Neutrophil (primary cell): ENCODE measurements at regions not wholly inside any gene's neighbourhood (a gene's known extent, or its start where the extent isn't known, plus 50 kb on each side); places are given as distances from the start of the nearest gene placed in this dataset.
"Not testable (repeated sequence)": the region's sequence is repeated elsewhere in the genome, so short reads cannot be mapped to it uniquely, and the experiment has no call there.

ENCODE experiments used
- H3K27ac ChIP-seq: fragments of 200-600 bp; sonication (generic); 2 replicates; pipeline ENCODE4 v1.5.1; 2016; ENCODE audit warnings: mild to moderate bottlenecking, moderate library complexity
- H3K27me3 ChIP-seq: fragments of 200-600 bp; sonication (generic); 2 replicates; pipeline ENCODE4 v1.6.0; 2016; ENCODE audit warnings: mild to moderate bottlenecking
- H3K36me3 ChIP-seq: fragments of 200-600 bp; sonication (generic); 2 replicates; pipeline ENCODE4 v1.5.1; 2017
- H3K4me1 ChIP-seq, 2 experiments: fragments of 200-600 bp in 1 of 2; sonication (generic) in 1 of 2; 1 replicate in 1 of 2; 2 replicates in 1 of 2; pipeline versions ENCODE4 v1.5.1 to v1.6.1; 2013 to 2016; ENCODE audit warnings: low read depth in 1 of 2, low read length in 1 of 2, mild to moderate bottlenecking in 1 of 2, moderate library complexity in 1 of 2; ENCODE audit not compliant: control insufficient read depth in 1 of 2, insufficient read depth in 1 of 2
- H3K4me3 ChIP-seq, 2 experiments: fragments of 200-600 bp in 1 of 2; sonication (generic) in 1 of 2; 1 replicate in 1 of 2; 2 replicates in 1 of 2; pipeline ENCODE4 v1.5.1; 2013 to 2016; ENCODE audit warnings: low read depth in 1 of 2, low read length in 1 of 2, mild to moderate bottlenecking in 1 of 2, moderate library complexity in 1 of 2
- H3K9me3 ChIP-seq: fragments of 200-600 bp; sonication (generic); 2 replicates; pipeline ENCODE4 v1.5.1; 2016
- TF ChIP-seq, protein P1 (sequence below): fragments of 200-600 bp; sonication (generic); IDR thresholded peaks from 2 replicates; pipeline ENCODE4 v1.5.1; 2016; ENCODE audit warnings: antibody characterized with exemption

DNA sequence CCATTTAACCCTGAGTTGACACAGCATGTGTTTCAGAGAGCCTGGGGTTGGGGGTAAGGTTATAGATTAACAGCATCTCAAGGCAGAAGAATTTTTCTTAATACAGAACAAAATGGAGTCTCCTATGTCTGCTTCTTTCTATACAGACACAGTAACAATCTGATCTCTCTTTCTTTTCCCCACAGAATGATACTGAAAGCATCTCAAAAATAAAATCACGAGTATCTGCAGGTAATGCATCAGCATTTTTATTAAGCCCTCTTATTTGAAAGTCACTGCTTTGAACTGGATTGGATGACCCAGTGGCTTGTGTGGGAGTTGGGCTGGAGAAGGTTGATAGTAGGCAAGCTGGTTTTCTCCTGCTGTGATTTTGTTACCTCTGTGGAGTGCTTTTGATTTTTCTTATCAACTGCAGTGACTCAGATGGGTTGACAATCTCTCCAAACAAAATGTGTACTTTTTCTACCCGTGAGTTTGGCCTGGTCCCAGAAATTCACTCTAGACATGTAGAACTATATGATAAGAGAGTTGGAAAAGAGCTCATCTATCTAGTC lies 253.5 kb upstream of the PRKCQ start:
- Histone ChIP-seq H3K9me3 (no peaks in the 10 kb centered on the region), H3K4me1 (no peaks in the 10 kb centered on the region), H3K36me3 (no peaks in the 10 kb centered on the region), H3K27ac (no peak overlapping the region), H3K4me3 (no peak overlapping the region), H3K27me3 (no peaks in the 10 kb centered on the region)
- TF ChIP-seq, protein P1, sequence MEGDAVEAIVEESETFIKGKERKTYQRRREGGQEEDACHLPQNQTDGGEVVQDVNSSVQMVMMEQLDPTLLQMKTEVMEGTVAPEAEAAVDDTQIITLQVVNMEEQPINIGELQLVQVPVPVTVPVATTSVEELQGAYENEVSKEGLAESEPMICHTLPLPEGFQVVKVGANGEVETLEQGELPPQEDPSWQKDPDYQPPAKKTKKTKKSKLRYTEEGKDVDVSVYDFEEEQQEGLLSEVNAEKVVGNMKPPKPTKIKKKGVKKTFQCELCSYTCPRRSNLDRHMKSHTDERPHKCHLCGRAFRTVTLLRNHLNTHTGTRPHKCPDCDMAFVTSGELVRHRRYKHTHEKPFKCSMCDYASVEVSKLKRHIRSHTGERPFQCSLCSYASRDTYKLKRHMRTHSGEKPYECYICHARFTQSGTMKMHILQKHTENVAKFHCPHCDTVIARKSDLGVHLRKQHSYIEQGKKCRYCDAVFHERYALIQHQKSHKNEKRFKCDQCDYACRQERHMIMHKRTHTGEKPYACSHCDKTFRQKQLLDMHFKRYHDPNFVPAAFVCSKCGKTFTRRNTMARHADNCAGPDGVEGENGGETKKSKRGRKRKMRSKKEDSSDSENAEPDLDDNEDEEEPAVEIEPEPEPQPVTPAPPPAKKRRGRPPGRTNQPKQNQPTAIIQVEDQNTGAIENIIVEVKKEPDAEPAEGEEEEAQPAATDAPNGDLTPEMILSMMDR: no peak

DNA sequence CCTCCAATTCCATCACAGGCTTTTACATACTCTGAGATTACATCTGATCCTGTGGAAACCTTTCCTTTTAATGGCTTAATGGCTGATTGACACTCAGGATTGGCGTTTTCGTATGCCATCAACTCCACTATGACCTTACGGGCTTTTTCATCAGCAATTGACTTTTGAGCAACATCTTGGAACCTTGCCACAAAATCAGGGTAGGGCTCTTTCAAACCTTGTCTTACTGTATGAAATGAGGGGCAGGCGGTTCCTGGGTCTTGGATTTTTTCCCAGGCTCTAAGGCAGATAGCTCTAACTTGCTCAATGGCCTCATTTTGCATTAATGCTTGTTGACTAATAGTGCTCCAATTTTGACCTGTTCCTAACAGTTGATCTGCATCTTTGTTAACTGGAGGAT lies 250.9 kb upstream of the PRKCQ start:
- not testable (repeated sequence) for H3K4me3 ChIP-seq, H3K9me3 ChIP-seq, H3K27me3 ChIP-seq, H3K4me1 ChIP-seq, H3K27ac ChIP-seq, H3K36me3 ChIP-seq

DNA sequence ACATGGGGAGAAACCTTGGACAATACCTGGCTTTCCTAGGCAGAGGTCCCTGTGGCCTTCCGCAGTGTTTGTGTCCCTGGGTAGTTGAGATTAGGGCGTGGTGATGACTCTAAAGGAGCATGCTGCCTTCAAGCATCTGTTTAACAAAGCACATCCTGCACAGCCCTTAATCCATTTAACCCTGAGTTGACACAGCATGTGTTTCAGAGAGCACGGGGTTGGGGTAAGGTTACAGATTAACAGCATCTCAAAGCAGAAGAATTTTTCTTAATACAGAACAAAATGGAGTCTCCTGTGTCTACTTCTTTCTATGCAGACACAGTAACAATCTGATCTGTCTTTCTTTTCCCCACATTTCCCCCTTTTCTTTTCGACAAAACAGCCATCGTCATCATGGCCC lies 244.7 kb upstream of the PRKCQ start:
- H3K36me3 ChIP-seq, H3K27ac ChIP-seq, H3K4me3 ChIP-seq, H3K27me3 ChIP-seq, H3K4me1 ChIP-seq, H3K9me3 ChIP-seq: not testable (repeated sequence)

DNA sequence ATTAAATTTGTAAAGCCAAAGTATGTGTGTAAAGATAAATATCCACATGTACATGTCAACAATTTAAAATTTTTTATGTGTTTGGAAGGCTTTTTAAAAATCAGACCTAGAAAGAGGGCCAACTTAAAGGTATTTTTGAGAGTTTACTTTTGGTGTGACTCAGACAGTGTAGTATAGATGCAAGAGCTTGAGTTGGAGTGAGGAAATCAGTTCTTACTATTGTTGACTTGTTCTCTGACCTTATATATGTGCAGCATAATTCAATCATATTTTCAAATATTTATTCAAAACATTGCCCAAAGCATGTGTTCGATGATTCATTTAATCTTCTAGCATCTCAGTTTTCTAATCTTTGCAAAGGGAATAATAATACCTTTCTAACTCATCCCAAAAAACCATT lies 243.7 kb upstream of the PRKCQ start:
- Histone ChIP-seq H3K4me3 (no peak overlapping the region), H3K36me3 (no peaks in the 10 kb centered on the region), H3K27me3 (peaks cover 6% of the 10 kb centered on the region), H3K27ac (no peak overlapping the region), H3K9me3 (no peaks in the 10 kb centered on the region), H3K4me1 (no peaks in the 10 kb centered on the region)
- TF ChIP-seq, protein P1: no peak

DNA sequence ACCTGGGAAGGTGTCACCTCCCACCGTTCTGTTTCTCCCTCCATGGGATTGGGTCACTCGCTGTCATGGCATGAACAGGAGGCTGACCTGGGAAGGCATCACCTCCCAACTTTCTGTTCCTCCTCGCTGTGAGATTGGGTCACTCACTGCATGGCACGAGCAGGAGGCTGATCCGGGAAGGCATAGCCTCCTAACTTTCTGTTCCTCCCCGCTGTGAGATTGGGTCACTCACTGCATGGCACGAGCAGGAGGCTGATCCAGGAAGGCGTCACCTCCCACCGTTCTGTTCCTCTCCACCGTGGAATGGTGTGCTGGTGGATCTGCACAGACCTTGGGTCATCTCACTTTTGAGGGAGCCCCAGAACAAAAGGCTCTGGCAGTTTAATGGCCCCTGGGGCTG lies 239.2 kb upstream of the PRKCQ start:
- Histone ChIP-seq H3K9me3 (no peaks in the 10 kb centered on the region), H3K27ac (no peak overlapping the region), H3K27me3 (peaks cover 22% of the 10 kb centered on the region), H3K4me1 (no peaks in the 10 kb centered on the region), H3K36me3 (no peaks in the 10 kb centered on the region), H3K4me3 (no peak overlapping the region)
- TF ChIP-seq, protein P1: no peak

DNA sequence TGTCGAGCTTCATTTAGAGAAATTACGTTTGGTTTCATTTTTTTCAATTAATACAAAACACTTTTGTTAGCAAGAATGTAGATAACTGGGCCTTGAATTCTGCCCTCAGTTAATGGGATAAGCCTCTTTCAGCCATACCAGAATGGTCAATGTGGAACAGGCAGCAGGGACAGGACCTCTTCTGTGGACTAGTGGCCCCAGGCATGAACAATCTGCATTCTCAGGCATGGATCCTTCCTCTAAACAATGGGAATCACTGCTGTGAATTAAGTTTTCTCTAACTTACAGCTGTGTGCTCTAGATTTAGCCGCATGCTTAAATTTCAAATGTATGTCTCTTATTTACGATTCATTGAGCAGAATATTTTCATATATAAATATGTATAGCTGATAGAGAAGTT lies 237.7 kb upstream of the PRKCQ start:
- Histone ChIP-seq H3K27ac (no peak overlapping the region), H3K27me3 (peaks cover 22% of the 10 kb centered on the region), H3K9me3 (no peaks in the 10 kb centered on the region), H3K4me1 (no peaks in the 10 kb centered on the region), H3K36me3 (no peaks in the 10 kb centered on the region), H3K4me3 (no peak overlapping the region)
- TF ChIP-seq, protein P1: no peak

DNA sequence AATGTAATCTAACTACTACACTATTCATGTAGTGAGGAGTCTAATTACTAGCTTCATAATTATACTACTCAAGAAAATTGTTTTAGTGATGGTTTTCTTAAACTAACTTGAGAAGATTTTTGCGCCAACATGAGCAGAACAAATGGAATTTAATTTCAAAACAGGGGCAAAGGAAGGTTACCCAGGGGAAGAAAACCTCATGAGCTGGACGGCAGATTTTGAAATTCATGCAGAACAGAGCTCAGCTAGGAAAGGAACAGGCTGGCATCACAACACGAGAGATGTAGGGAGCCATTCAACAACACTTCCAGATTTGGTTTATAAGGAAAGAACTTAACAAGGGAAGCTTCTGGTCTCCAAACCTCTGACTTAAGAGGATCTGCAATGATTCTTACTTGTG lies 235.3 kb upstream of the PRKCQ start:
- Histone ChIP-seq H3K4me1 (no peaks in the 10 kb centered on the region), H3K27me3 (peaks cover 22% of the 10 kb centered on the region), H3K27ac (no peak overlapping the region), H3K36me3 (no peaks in the 10 kb centered on the region), H3K9me3 (no peaks in the 10 kb centered on the region), H3K4me3 (no peak overlapping the region)
- TF ChIP-seq, protein P1: no peak
